GM21447 (cell line): ENCODE measurements at regions not wholly inside any gene's neighbourhood (a gene's known extent, or its start where the extent isn't known, plus 50 kb on each side); places are given as distances from the start of the nearest gene placed in this dataset.
"Not testable (repeated sequence)": the region's sequence is repeated elsewhere in the genome, so short reads cannot be mapped to it uniquely, and the experiment has no call there.

Experiments
- ATAC-seq: cut with Tn5 transposase; IDR thresholded peaks from one replicate; pipeline ENCODE4 v1.9.1; 2021; ENCODE audit not compliant: unreplicated experiment

DNA sequence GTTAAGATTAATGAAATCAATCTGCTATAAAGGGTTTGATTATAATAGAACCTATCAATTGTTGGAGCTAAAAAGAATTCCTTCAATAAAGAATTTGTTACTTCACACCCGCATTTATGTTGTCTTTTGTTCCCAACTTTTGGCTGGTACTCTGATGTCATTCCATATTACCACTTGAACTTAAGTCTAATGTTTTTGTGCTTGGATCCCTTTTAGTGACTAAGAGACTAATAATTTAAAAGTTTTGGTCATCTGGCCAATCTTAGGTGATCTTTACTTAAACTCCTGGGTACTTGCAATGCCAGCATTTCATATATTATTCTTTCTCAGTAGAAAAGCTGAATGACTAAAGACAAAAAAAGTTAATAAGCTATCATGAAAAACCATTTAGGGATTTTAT, 113.0 kb downstream of the TMEM30B start:
- no peak for ATAC-seq

GRCh38 chr14:61167642-61168041, 113.5 kb downstream of the TMEM30B start:
- no peak for ATAC-seq

GRCh38 chr14:61160798-61161197, 120.3 kb downstream of the TMEM30B start:
- ATAC-seq, result no peak

- ATAC-seq, result no peak
Measured at GRCh38 chr14:61154641-61155040, 126.5 kb downstream of the TMEM30B start.

DNA sequence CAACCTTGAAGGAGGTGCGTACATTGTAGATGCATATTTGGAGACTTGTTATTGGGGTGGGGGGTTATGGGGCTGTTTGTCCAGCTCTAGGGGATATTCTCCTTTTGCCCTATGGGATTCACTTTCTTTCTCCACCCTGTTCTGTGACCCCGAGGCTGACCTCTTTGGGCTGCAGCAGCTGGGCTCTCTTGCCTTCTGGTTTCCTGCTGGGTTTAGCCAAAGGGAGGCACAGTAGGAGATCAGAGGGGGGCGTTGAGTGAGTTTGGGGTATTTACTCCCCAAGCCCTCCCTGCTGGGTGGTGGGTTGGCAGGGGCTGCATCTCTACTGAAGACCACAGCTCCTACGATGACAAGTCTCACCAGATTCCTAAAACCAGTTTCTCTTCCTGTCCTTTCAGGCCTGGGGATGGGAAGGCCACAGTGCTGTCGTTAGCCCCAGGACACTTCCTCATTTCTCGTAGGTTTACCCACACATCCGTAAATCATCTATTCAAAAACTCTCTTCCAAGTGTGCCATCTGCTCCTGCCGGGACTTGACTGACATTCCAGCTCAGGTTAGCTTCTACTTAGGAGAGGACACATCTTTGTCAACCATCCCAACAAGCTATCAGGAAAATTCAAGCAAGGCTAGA, 127.1 kb downstream of the TMEM30B start:
- ATAC-seq, result no peak

DNA sequence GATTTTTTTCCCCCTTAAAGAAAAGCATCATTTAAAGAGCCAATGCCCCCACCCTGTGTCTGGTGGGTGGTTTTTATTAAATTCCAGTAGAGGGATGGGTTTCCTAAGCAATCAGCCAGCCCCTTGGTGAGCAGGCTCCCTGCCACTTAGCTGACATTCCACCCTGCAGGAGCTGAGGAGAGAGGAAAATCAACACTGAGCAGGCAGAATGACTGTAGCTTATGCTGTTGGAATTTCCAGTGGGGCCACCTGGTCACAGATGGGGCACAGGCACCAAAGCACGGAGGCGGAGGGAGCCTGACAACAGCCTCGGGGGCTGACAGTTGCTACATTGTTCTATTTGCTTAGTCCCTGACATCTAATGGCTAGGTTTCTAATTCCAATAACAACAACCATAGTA, 127.7 kb downstream of the TMEM30B start:
- no peak for ATAC-seq

DNA sequence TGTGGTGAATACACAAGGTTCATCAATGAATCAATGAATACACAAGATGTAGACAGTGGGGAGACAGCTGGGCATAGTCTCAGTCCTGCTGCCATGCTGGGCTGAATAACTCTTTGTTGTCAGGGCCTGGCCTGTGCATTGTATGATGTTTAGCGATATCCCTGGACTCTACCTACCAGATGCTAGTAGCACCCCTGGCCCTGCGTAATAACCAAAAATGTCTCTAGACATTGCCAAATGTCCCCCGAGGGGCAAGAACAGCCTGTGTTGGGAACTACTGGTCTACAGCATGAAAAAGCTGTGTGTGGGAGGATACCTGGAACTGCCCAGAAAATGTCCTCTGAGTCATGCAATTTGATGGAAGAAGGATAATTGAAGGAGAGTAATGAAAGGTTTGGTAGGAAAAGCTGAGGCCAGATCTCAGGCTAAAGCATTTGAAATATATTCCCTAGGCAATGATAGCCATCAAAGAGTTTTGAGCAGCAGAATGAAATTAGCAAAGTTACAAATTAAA, 128.2 kb downstream of the TMEM30B start:
- ATAC-seq, result no peak

DNA sequence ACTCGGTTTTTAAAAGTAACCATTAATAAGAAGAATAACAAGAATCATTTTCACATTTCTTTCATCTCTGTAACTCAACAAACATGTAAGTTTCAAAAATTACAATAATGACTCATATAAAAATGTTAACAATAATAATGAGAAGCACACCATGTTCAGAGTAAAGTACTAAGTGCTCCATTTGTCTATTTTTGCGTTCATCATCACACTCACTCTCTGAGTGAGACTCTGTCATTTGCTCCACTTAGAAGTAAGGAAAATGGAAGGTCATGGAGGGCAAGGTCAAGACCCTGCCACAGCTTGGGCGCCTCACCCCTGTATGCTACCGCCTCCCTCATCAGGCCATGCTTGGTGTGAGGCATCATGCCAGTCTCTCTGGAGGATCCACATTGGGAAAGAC, 129.9 kb downstream of the TMEM30B start:
- no peak for ATAC-seq

DNA sequence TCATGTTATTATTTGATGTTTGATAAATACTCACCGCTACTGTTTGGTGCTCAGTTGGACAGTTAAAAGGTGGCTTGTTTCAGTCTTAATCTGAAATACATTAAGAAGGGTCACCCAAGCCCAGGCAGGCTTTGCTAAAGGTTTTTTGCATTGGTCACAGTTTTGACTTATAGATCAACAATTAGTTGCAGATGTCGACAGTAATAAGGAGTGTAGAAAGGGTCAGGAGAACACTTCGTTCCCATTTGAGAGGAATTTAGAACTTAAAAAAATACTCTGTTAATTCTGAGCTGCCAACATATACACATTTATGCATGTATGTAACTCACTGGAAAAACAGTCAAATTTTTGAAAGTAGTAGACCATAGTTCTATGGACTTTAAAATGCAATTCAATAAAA, 130.3 kb downstream of the TMEM30B start:
- no peak for ATAC-seq

- ATAC-seq, result no peak
Measured at GRCh38 chr14:61149896-61150295, 131.2 kb downstream of the TMEM30B start.

- ATAC-seq, result no peak
Measured at GRCh38 chr14:61148742-61149350, 132.3 kb downstream of the TMEM30B start.

DNA sequence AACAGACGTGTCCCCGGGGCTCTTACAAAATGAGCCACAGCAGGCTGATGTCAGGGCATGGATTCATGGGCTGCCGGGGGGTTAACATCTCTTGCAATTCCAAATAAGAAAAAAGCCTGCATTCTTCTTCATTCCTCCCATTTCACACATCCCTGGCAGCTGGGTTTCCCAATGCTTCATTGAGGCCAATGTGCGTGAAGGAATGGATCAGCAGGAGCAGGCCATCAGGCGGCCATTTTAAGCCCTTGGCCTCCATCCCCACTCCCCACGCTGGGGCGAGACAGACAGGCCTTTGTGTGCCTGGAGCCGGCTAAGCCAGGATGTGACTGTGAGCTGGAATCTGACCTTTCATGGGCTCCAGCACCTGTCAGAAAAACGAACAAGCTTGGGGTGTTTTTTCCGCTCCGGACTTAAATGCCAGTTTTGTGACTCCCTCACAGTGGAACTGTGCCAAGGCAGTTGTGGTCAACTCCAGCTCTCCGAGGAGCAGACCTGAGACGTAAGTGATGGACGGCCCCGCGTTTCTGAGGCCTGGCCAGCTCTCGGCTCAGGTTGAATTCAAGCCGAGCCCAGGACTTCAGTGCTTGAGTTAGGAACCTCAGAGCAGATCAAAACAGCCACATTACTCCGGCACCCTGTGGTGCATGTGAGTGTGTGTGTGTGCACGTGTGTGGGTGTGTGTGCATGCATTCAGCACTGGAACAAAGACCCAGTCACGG, 133.1 kb downstream of the TMEM30B start:
- ATAC-seq, result no peak

- no peak for ATAC-seq
Measured at GRCh38 chr14:61147381-61147821, 133.7 kb downstream of the TMEM30B start.

- ATAC-seq, result no peak
Measured at GRCh38 chr14:61146899-61147298, 134.2 kb downstream of the TMEM30B start.

- ATAC-seq, result no peak
Measured at GRCh38 chr14:61145903-61146481, 135.1 kb downstream of the TMEM30B start.

GRCh38 chr14:61145034-61145902, 135.9 kb downstream of the TMEM30B start:
- ATAC-seq, result no peak

- ATAC-seq, result not testable (repeated sequence)
Measured at GRCh38 chr14:61144117-61145033, 136.8 kb downstream of the TMEM30B start.

GRCh38 chr14:61140872-61141271, 140.3 kb downstream of the TMEM30B start:
- ATAC-seq, result no peak

DNA sequence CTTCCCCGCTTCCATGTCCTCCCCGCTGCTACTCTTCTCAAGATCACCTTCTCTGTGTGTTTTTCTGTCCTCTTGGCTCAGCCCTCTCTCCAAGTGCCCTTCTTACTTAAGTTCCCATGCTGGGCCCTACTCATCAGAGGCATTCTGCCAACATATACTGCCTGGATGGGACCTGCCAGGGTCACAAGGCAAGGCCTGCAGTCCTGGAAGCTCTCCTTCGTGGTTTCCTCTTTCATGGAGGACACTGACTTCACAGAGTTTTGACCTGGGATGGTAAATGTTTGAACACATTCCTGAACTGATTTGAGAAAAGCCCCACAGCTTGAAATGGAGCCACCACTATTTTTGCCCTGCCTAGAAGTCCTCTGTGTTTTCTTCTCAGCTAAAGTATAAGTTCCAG, 140.9 kb downstream of the TMEM30B start:
- ATAC-seq, result no peak
